Naive thymus-derived CD8-positive, alpha-beta T cell (primary cell): ENCODE measurements at regions not wholly inside any gene's neighbourhood (a gene's known extent, or its start where the extent isn't known, plus 50 kb on each side); places are given as distances from the start of the nearest gene placed in this dataset.
A peak's percentile ranks its signal among the peaks of the same experiment; 100 is the strongest.

Source experiments
- ATAC-seq, 2 donors: fragments of 150-1000 bp; cut with Tn5 transposase in 1 of 2; sonication (Bioruptor Pico), chemical (Tn5 transposase) in 1 of 2; 1 replicate in 1 of 2; 2 replicates in 1 of 2; pipeline ENCODE4 v1.10.0; 2021; ENCODE audit warnings: mild to moderate bottlenecking in 2 of 2, moderate library complexity in 2 of 2
- POLR2A ChIA-PET: fragments of 350-600 bp; sonication (Branson Sonifier 250); formaldehyde crosslinking; loops from one replicate; lab custom pipeline; 2021; ENCODE audit warnings: antibody characterized with exemption; lab: Charles Lee
- DNase-seq, 10 donors: peaks; one replicate each; pipeline versions ENCODE4 v3.0.0 to v3.0.0-alpha.2; 2020 to 2022
- H3K27ac Mint-ChIP-seq, 10 donors: one replicate each; pipeline ENCODE4 v1.8.0; 2020 to 2022; ENCODE audit warnings: mild to moderate bottlenecking in 10 of 10, mixed read lengths in 10 of 10, moderate library complexity in 4 of 10, inconsistent platforms in 1 of 10
- H3K27me3 Mint-ChIP-seq, 5 donors: one replicate each; pipeline ENCODE4 v1.8.0; 2021 to 2022; ENCODE audit warnings: mixed read lengths in 5 of 5
- H3K36me3 Mint-ChIP-seq, 3 donors: one replicate each; pipeline ENCODE4 v1.8.0; 2020 to 2022; ENCODE audit warnings: mixed read lengths in 3 of 3, mild to moderate bottlenecking in 2 of 3, inconsistent platforms in 1 of 3
- H3K4me1 Mint-ChIP-seq, 4 donors: one replicate each; pipeline ENCODE4 v1.8.0; 2021 to 2022; ENCODE audit warnings: mixed read lengths in 4 of 4
- H3K4me3 Mint-ChIP-seq, 10 donors: one replicate each; pipeline ENCODE4 v1.8.0; 2020 to 2022; ENCODE audit warnings: mild to moderate bottlenecking in 10 of 10, mixed read lengths in 10 of 10, moderate library complexity in 6 of 10, inconsistent platforms in 1 of 10
- H3K9me3 Mint-ChIP-seq, 9 donors: one replicate each; pipeline ENCODE4 v1.8.0; 2020 to 2022; ENCODE audit warnings: mixed read lengths in 9 of 9, mild to moderate bottlenecking in 3 of 9, inconsistent platforms in 1 of 9, moderate library complexity in 1 of 9

- H3K36me3 Mint-ChIP-seq, result no peaks in the 10 kb centered on the region
- POLR2A ChIA-PET, result no interaction called here
- H3K9me3 Mint-ChIP-seq, result no peaks in the 10 kb centered on the region
- no peaks in the 10 kb centered on the region for H3K27me3 Mint-ChIP-seq
- peak overlapping the region in 1 of 10 donors; percentile 14 for H3K27ac Mint-ChIP-seq
- DNase-seq, result no peak
- peaks cover 11 to 29% (median 18%) of the 10 kb centered on the region in 4 donors for H3K4me1 Mint-ChIP-seq
- ATAC-seq, result peak in 1 of 2 donors; percentile 30
- peak overlapping the region in 2 of 10 donors; percentile 5 to 50 for H3K4me3 Mint-ChIP-seq
Measured at GRCh38 chr2:59919579-59919978, 633.9 kb downstream of the BCL11A start.

GRCh38 chr2:59912042-59912441 is 641.4 kb downstream of the BCL11A start:
- no peaks in the 10 kb centered on the region for H3K27me3 Mint-ChIP-seq
- POLR2A ChIA-PET, result no interaction called here

DNA sequence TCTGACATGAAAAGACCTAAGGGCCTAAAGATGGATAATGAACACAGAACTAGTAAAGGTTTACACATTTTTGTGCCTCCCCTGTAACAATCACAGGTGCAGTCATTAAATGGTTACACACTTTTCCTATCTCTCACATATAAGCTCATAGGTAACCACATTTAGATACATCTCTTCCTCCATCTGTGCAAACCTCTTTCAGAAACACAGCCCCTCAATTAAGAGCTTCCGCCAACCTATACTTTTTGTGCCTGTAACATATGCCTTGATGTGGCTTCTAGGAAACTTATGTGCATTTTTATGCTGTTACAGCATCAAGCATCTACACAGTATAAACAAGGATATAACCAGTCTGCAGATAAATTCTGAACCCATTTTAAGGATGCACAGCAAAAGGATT is 643.3 kb downstream of the BCL11A start:
- POLR2A ChIA-PET, result interaction anchor here (1.4 kb wide), 1 partner anchor 23 kb away, joined by 5 read pairs; no protein-coding TSS in a partner anchor
- Mint-ChIP-seq H3K27ac (peak overlapping the region in 6 of 10 donors; percentile 0 to 65 (median 8)), H3K9me3 (peaks cover 0 to 2% (median 0%) of the 10 kb centered on the region in 9 donors), H3K27me3 (no peaks in the 10 kb centered on the region), H3K4me3 (peak overlapping the region in 8 of 10 donors; percentile 0 to 44 (median 19)), H3K36me3 (no peaks in the 10 kb centered on the region), H3K4me1 (peaks cover 13 to 26% (median 22%) of the 10 kb centered on the region in 4 donors)
- DNase-seq (peak in 1 of 10 donors; percentile 22), ATAC-seq (peak; percentile 52 to 66)

More at GRCh38 chr2:59912042-59912441, 641.4 kb downstream of the BCL11A start:
- H3K9me3 Mint-ChIP-seq, result peaks cover 0 to 2% (median 0%) of the 10 kb centered on the region in 9 donors
- H3K4me1 Mint-ChIP-seq, result peaks cover 13 to 26% (median 22%) of the 10 kb centered on the region in 4 donors
- H3K27ac Mint-ChIP-seq, result no peak overlapping the region
- ATAC-seq, result no peak
- DNase-seq, result no peak
- no peak overlapping the region for H3K4me3 Mint-ChIP-seq
- no peaks in the 10 kb centered on the region for H3K36me3 Mint-ChIP-seq

DNA sequence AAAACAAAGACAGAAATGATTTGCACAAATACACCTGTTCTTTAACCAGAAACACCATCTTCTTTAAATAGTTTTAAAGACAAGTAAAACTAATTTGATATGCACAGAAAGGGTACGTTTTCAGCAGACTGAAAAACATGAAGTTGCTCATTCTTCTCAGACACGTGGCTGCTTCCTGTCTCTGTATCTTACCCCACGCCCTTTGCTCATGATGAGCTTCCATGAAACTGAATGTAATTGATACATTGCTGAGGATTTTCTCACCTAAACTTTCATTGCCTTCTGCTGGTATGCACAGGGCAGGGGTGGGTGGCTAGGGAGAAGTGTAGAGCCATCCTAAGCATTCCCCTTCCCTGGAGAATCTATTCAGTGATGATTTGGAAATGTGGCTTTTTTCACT is 644.3 kb downstream of the BCL11A start:
- POLR2A ChIA-PET, result interaction anchor here (1.4 kb wide), 1 partner anchor 21 kb away, joined by 5 read pairs; no protein-coding TSS in a partner anchor
- ATAC-seq (no peak), DNase-seq (no peak)
- Mint-ChIP-seq H3K9me3 (peaks cover 0 to 2% (median 0%) of the 10 kb centered on the region in 9 donors), H3K4me1 (peaks cover 13 to 26% (median 22%) of the 10 kb centered on the region in 4 donors), H3K36me3 (no peaks in the 10 kb centered on the region), H3K27ac (peak overlapping the region in 1 of 10 donors; percentile 33), H3K4me3 (peak overlapping the region in 4 of 10 donors; percentile 5 to 22 (median 18)), H3K27me3 (no peaks in the 10 kb centered on the region)

GRCh38 chr2:59905731-59906130 is 647.7 kb downstream of the BCL11A start:
- DNase-seq (no peak), ATAC-seq (no peak)
- Mint-ChIP-seq H3K27ac (no peak overlapping the region), H3K27me3 (peaks cover 0 to 1% (median 0%) of the 10 kb centered on the region in 5 donors), H3K9me3 (peaks cover 0 to 2% (median 0%) of the 10 kb centered on the region in 9 donors), H3K4me1 (peaks cover 11 to 26% (median 22%) of the 10 kb centered on the region in 4 donors), H3K36me3 (no peaks in the 10 kb centered on the region), H3K4me3 (no peak overlapping the region)
- POLR2A ChIA-PET, result no interaction called here

GRCh38 chr2:59903994-59904544 is 649.4 kb downstream of the BCL11A start:
- no peak for DNase-seq
- Mint-ChIP-seq H3K4me3 (no peak overlapping the region), H3K27me3 (peaks cover 0 to 1% (median 0%) of the 10 kb centered on the region in 5 donors), H3K36me3 (no peaks in the 10 kb centered on the region), H3K9me3 (peaks cover 0 to 2% (median 0%) of the 10 kb centered on the region in 9 donors), H3K27ac (no peak overlapping the region), H3K4me1 (peaks cover under 1 to 9% (median 7%) of the 10 kb centered on the region in 4 donors)
- POLR2A ChIA-PET, result no interaction called here
- ATAC-seq, result no peak

DNA sequence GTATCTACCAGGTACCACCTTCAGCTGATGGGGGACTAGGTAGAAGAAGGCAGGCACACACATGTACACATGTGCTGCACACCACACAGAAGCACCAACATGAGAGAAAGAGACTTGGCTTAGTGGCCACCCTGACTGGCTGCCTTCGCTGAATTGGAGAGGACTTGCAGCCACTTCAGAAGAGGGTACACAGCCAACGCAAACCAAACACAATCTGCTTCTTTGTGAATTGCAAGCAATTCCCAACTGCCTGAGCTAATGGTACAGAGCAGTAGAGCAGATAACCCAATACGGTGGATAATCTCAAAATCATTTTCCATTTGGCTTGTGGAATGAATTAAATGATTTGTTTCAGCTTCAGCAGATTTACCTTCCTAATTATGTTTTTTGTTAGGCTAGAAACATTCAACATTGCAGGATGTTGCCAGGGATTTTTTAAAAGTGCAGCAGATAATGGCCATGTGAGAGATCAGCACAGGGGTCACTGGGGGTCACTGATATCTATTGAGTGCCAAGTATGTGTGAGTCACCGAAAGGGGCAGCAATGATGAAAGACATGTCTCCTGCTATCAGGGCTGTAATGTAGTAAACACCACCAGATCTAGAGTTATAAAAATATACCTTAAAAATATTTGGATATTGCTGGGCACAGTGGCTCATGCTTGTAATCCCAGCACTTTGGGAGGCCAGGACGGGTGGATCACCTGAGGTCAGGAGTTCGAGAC is 652.6 kb downstream of the BCL11A start:
- peaks cover 0 to 12% (median 10%) of the 10 kb centered on the region in 4 donors for H3K4me1 Mint-ChIP-seq
- POLR2A ChIA-PET, result interaction anchor here (1.9 kb wide), 1 partner anchor 13 kb away, joined by 6 read pairs; no protein-coding TSS in a partner anchor
- H3K36me3 Mint-ChIP-seq, result no peaks in the 10 kb centered on the region
- no peak for ATAC-seq
- peaks cover 0 to 1% (median 0%) of the 10 kb centered on the region in 5 donors for H3K27me3 Mint-ChIP-seq
- no peak overlapping the region for H3K4me3 Mint-ChIP-seq
- peaks cover 0 to 4% (median 0%) of the 10 kb centered on the region in 9 donors for H3K9me3 Mint-ChIP-seq
- peak overlapping the region in 1 of 10 donors; percentile 19 for H3K27ac Mint-ChIP-seq
- no peak for DNase-seq

DNA sequence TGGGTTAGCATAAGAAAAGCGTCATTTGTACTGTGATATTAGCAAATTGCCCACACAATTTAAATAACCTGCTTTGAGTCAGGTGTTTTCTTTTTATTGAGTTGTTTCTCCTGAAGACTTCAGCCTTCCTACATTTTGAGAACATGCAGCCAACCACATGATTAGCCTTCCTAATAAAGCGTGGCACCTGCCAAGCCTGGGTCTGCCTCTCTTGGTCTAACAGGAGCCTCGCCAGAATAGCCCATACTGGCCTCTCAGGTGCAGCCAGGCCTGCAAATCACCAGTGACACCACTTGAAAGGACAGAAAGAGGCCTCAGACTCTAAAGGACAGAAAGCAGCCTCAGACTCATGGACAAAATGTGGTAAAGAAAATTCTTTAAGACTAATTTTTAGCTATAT is 653.8 kb downstream of the BCL11A start:
- Mint-ChIP-seq H3K4me3 (no peak overlapping the region), H3K27ac (no peak overlapping the region), H3K36me3 (no peaks in the 10 kb centered on the region), H3K9me3 (peaks cover 0 to 9% (median 0%) of the 10 kb centered on the region in 9 donors), H3K27me3 (peaks cover 0 to 1% (median 0%) of the 10 kb centered on the region in 5 donors), H3K4me1 (peaks cover 0 to 12% (median 10%) of the 10 kb centered on the region in 4 donors)
- no peak for ATAC-seq
- DNase-seq, result no peak
- POLR2A ChIA-PET, result no interaction called here

GRCh38 chr2:59896499-59897245 is 656.8 kb downstream of the BCL11A start:
- POLR2A ChIA-PET, result no interaction called here
- peak overlapping the region in 7 of 10 donors; percentile 10 to 86 (median 54) for H3K27ac Mint-ChIP-seq
- peaks cover 0 to 9% (median 0%) of the 10 kb centered on the region in 9 donors for H3K9me3 Mint-ChIP-seq
- H3K4me1 Mint-ChIP-seq, result peaks cover 2 to 13% (median 10%) of the 10 kb centered on the region in 4 donors
- H3K27me3 Mint-ChIP-seq, result no peaks in the 10 kb centered on the region
- peak overlapping the region in 1 of 10 donors; percentile 23 for H3K4me3 Mint-ChIP-seq
- H3K36me3 Mint-ChIP-seq, result no peaks in the 10 kb centered on the region
- no peak for ATAC-seq
- DNase-seq, result no peak

- POLR2A ChIA-PET, result no interaction called here
- DNase-seq (no peak), ATAC-seq (no peak)
- H3K4me3 Mint-ChIP-seq, result no peak overlapping the region
- no peak overlapping the region for H3K27ac Mint-ChIP-seq
- H3K4me1 Mint-ChIP-seq, result peaks cover 8 to 28% (median 20%) of the 10 kb centered on the region in 4 donors
- H3K9me3 Mint-ChIP-seq, result peaks cover 0 to 9% (median 0%) of the 10 kb centered on the region in 9 donors
- no peaks in the 10 kb centered on the region for H3K27me3 Mint-ChIP-seq
- no peaks in the 10 kb centered on the region for H3K36me3 Mint-ChIP-seq
Measured at GRCh38 chr2:59893612-59894011, 659.8 kb downstream of the BCL11A start.

DNA sequence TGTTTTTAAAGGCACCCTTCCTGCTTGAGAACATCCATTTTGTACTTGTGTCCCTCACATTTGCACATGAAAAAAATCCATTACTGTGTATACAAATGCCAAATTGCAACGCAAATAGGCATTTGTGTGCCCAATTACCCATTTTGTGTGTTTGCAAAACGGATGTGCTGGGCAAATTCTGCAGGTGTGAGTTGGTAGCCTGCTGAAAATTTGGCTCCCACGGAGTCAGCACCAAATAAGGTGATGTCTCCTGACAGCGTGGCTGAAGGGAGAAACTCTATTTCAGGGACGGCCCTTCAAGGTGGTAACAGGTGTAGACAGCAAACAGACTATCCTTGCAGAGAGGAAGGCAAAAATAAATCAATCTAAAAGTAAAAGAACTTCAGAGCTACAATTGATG is 661.1 kb downstream of the BCL11A start:
- no peaks in the 10 kb centered on the region for H3K27me3 Mint-ChIP-seq
- H3K4me1 Mint-ChIP-seq, result peaks cover 18 to 39% (median 31%) of the 10 kb centered on the region in 4 donors
- DNase-seq (no peak), ATAC-seq (no peak)
- H3K27ac Mint-ChIP-seq, result peak overlapping the region in 1 of 10 donors; percentile 1
- no peaks in the 10 kb centered on the region for H3K36me3 Mint-ChIP-seq
- peaks cover 0 to 9% (median 0%) of the 10 kb centered on the region in 9 donors for H3K9me3 Mint-ChIP-seq
- H3K4me3 Mint-ChIP-seq, result peak overlapping the region in 1 of 10 donors; percentile 8
- POLR2A ChIA-PET, result no interaction called here

DNA sequence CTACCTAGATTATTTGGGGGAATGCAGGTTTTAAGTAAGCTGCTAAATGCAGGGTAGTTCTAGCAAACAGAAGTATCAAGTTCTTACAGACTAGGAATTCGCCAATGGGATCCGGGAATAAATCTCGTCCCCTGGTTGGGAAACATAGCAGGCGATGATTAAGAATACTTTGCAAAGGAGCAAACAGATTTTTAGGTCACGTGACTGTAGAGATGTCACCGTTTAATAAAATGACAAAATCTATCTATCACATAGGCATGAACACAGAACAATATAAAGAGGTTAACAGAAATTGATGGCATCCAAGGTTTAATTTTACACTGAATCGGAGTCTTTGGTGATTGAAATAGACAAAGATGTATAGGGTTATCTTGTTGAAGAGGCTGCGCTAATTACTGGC is 664.1 kb downstream of the BCL11A start:
- Mint-ChIP-seq H3K27ac (peak overlapping the region in 3 of 10 donors; percentile 2 to 75 (median 11)), H3K9me3 (no peaks in the 10 kb centered on the region)

More for the DNA sequence above, 664.1 kb downstream of the BCL11A start:
- Mint-ChIP-seq H3K27me3 (no peaks in the 10 kb centered on the region), H3K36me3 (no peaks in the 10 kb centered on the region), H3K4me3 (no peak overlapping the region), H3K4me1 (peaks cover 33 to 53% (median 48%) of the 10 kb centered on the region in 4 donors)
- DNase-seq (no peak), ATAC-seq (no peak)
- POLR2A ChIA-PET, result no interaction called here
